GM18873 (cell line): ENCODE measurements at regions not wholly inside any gene's neighbourhood (a gene's known extent, or its start where the extent isn't known, plus 50 kb on each side); places are given as distances from the start of the nearest gene placed in this dataset.
"Not testable (repeated sequence)": the region's sequence is repeated elsewhere in the genome, so short reads cannot be mapped to it uniquely, and the experiment has no call there.

ENCODE experiments used
- ATAC-seq: cut with Tn5 transposase; IDR thresholded peaks from one replicate; pipeline ENCODE4 v1.9.1; 2021; ENCODE audit warnings: mild to moderate bottlenecking, moderate library complexity, moderate number of reproducible peaks; ENCODE audit not compliant: unreplicated experiment, low FRiP score

- ATAC-seq: no peak
Observed at GRCh38 chr13:54563286-54563685, 1534.7 kb downstream of the OLFM4 start.

- not testable (repeated sequence) for ATAC-seq
Observed at GRCh38 chr13:54572037-54572436, 1543.4 kb downstream of the OLFM4 start.

GRCh38 chr13:54573186-54573585, 1544.6 kb downstream of the OLFM4 start:
- no peak for ATAC-seq

GRCh38 chr13:54574791-54575190, 1546.2 kb downstream of the OLFM4 start:
- no peak for ATAC-seq

- no peak for ATAC-seq
Observed at GRCh38 chr13:54591540-54591939, 1562.9 kb downstream of the OLFM4 start.

GRCh38 chr13:54592201-54592600, 1563.6 kb downstream of the OLFM4 start:
- no peak for ATAC-seq

- no peak for ATAC-seq
Observed at GRCh38 chr13:54593504-54593903, 1564.9 kb downstream of the OLFM4 start.

- ATAC-seq: no peak
Observed at GRCh38 chr13:54597540-54598088, 1569.0 kb downstream of the OLFM4 start.

- no peak for ATAC-seq
Observed at GRCh38 chr13:54599413-54599812, 1570.8 kb downstream of the OLFM4 start.

GRCh38 chr13:54606944-54607343, 1578.3 kb downstream of the OLFM4 start:
- ATAC-seq: no peak

GRCh38 chr13:54607421-54607820, 1578.8 kb downstream of the OLFM4 start:
- ATAC-seq: no peak

- ATAC-seq: no peak
Observed at GRCh38 chr13:54611390-54611789, 1582.8 kb downstream of the OLFM4 start.

GRCh38 chr13:54614726-54615125, 1586.1 kb downstream of the OLFM4 start:
- no peak for ATAC-seq

GRCh38 chr13:54626504-54626903, 1597.9 kb downstream of the OLFM4 start:
- ATAC-seq: not testable (repeated sequence)

GRCh38 chr13:54627646-54628372, 1599.2 kb downstream of the OLFM4 start:
- no peak for ATAC-seq

- ATAC-seq: no peak
Observed at GRCh38 chr13:54628383-54628782, 1599.8 kb downstream of the OLFM4 start.

- no peak for ATAC-seq
Observed at GRCh38 chr13:54633456-54633855, 1604.8 kb downstream of the OLFM4 start.

- ATAC-seq: no peak
Observed at GRCh38 chr13:54636231-54636630, 1607.6 kb downstream of the OLFM4 start.

- ATAC-seq: no peak
Observed at GRCh38 chr13:54637366-54637765, 1608.8 kb downstream of the OLFM4 start.

GRCh38 chr13:54640719-54641118, 1612.1 kb downstream of the OLFM4 start:
- ATAC-seq: no peak

GRCh38 chr13:54643863-54644262, 1615.2 kb downstream of the OLFM4 start:
- no peak for ATAC-seq

GRCh38 chr13:54647275-54647674, 1618.7 kb downstream of the OLFM4 start:
- no peak for ATAC-seq
